DOHH2 (cell line): ENCODE measurements at regions not wholly inside any gene's neighbourhood (a gene's known extent, or its start where the extent isn't known, plus 50 kb on each side); places are given as distances from the start of the nearest gene placed in this dataset.
"Not testable (repeated sequence)": the region's sequence is repeated elsewhere in the genome, so short reads cannot be mapped to it uniquely, and the experiment has no call there.

Experiments
- H3F3A ChIP-seq: fragments of 200-600 bp; sonication (generic), shearing (Covaris generic); 2 replicates; pipeline ENCODE4 v1.6.0; 2016; ENCODE audit warnings: antibody characterized with exemption, mild to moderate bottlenecking; ENCODE audit not compliant: control insufficient read depth, insufficient read depth
- H3K27ac ChIP-seq: fragments of 200-600 bp; sonication (generic); 2 replicates; pipeline ENCODE4 v1.5.1; 2014; ENCODE audit warnings: low read depth, mild to moderate bottlenecking, low read length, moderate library complexity
- H3K27me3 ChIP-seq: fragments of 200-600 bp; sonication (generic); 2 replicates; pipeline ENCODE4 v1.6.1; 2014; ENCODE audit warnings: mild to moderate bottlenecking, low read length, mixed read lengths; ENCODE audit not compliant: control insufficient read depth
- H3K36me3 ChIP-seq: fragments of 200-600 bp; sonication (generic); 2 replicates; pipeline ENCODE4 v1.6.1; 2014; ENCODE audit warnings: mild to moderate bottlenecking, low read length, moderate library complexity, mixed read lengths; ENCODE audit not compliant: control insufficient read depth
- H3K4me1 ChIP-seq: fragments of 200-600 bp; sonication (generic); 2 replicates; pipeline ENCODE4 v1.6.1; 2014; ENCODE audit warnings: mild to moderate bottlenecking, low read length, mixed read lengths; ENCODE audit not compliant: control insufficient read depth
- H3K4me2 ChIP-seq: fragments of 200-600 bp; sonication (generic); 2 replicates; pipeline ENCODE4 v1.6.0; 2014; ENCODE audit warnings: mild to moderate bottlenecking, low read length, moderate library complexity
- H3K4me3 ChIP-seq: fragments of 200-600 bp; sonication (generic); 2 replicates; pipeline ENCODE4 v1.5.1; 2014; ENCODE audit warnings: mild to moderate bottlenecking, low read length, mixed read lengths
- H3K79me2 ChIP-seq: fragments of 200-600 bp; sonication (generic); 2 replicates; pipeline ENCODE4 v1.6.1; 2014; ENCODE audit warnings: mild to moderate bottlenecking, low read length, mixed read lengths; ENCODE audit not compliant: control insufficient read depth
- H3K9me2 ChIP-seq: fragments of 200-600 bp; sonication (generic); replicated peaks from 2 replicates; pipeline ENCODE4 v1.6.1; 2014; ENCODE audit warnings: mild to moderate bottlenecking, low read length, mixed read lengths; ENCODE audit not compliant: control insufficient read depth
- H3K9me3 ChIP-seq: fragments of 200-600 bp; sonication (generic); 2 replicates; pipeline ENCODE4 v1.6.1; 2014; ENCODE audit warnings: antibody characterized with exemption, low read length, mixed read lengths; ENCODE audit not compliant: control insufficient read depth, insufficient read depth
- H4K20me1 ChIP-seq: fragments of 200-600 bp; sonication (generic); 2 replicates; pipeline ENCODE4 v1.6.0; 2014; ENCODE audit warnings: low read depth, mild to moderate bottlenecking, antibody characterized with exemption, low read length, moderate library complexity; ENCODE audit not compliant: control insufficient read depth, insufficient read depth
- EZH2phosphoT487 ChIP-seq: fragments of 200-600 bp; sonication (generic); IDR thresholded peaks from 2 replicates; pipeline ENCODE4 v1.6.1; 2017; ENCODE audit warnings: borderline replicate concordance, mild to moderate bottlenecking, antibody characterized with exemption, low read length, moderate library complexity, mixed read lengths
- TF ChIP-seq, protein P1 (sequence below): fragments of 200-600 bp; sonication (generic); IDR thresholded peaks from one replicate; pipeline ENCODE4 v1.5.1; 2014; ENCODE audit warnings: antibody characterized with exemption, mild to moderate bottlenecking, low read depth, low read length; ENCODE audit not compliant: poor library complexity, severe bottlenecking

DNA sequence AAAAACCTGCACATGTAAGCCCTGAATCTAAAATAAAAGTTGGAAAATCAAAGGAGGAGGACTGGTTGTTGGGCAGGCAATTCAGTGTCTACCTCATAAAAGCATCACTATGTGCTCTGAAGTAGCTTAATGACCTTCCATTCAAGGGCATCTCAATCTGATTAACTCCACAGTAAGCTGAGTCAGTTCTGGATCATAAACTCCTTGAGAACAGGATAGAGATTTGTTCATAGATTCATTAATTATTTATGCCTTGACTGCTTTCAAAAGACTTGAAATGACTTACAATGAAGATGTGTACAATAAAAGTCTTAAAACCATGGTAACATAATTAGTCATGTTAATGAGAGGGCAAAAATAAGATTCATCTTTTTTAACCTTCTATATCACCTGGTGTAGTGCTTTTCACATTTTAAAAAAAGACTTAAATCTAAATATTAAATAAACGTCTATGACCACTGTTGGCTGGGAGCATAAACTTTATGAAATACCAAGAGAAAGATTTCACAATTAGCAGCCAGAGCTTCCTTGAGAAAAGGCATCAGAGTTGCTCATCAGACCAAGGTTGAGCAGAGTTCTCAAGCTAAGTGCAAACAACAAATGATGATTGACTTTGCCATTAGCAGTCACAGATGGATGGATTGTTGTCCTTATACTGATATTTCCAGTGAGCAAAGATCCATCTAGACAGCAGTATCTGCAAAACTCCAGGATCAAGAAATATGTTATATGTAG, 237.3 kb upstream of the THUMPD2 start:
- Histone ChIP-seq H3K79me2 (no peaks in the 10 kb centered on the region), H3K27ac (no peak overlapping the region), H3K9me2 (no peaks in the 10 kb centered on the region), H3K4me3 (no peak overlapping the region), H3K4me2 (no peak overlapping the region), H4K20me1 (no peaks in the 10 kb centered on the region), H3K27me3 (no peaks in the 10 kb centered on the region), H3K36me3 (no peaks in the 10 kb centered on the region), H3F3A (no peaks in the 10 kb centered on the region), H3K9me3 (peaks cover 10% of the 10 kb centered on the region; the same call in 1 of the 2 replicates), H3K4me1 (no peaks in the 10 kb centered on the region)
- no peak for TF ChIP-seq EZH2phosphoT487
- TF ChIP-seq, protein P1, sequence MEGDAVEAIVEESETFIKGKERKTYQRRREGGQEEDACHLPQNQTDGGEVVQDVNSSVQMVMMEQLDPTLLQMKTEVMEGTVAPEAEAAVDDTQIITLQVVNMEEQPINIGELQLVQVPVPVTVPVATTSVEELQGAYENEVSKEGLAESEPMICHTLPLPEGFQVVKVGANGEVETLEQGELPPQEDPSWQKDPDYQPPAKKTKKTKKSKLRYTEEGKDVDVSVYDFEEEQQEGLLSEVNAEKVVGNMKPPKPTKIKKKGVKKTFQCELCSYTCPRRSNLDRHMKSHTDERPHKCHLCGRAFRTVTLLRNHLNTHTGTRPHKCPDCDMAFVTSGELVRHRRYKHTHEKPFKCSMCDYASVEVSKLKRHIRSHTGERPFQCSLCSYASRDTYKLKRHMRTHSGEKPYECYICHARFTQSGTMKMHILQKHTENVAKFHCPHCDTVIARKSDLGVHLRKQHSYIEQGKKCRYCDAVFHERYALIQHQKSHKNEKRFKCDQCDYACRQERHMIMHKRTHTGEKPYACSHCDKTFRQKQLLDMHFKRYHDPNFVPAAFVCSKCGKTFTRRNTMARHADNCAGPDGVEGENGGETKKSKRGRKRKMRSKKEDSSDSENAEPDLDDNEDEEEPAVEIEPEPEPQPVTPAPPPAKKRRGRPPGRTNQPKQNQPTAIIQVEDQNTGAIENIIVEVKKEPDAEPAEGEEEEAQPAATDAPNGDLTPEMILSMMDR = no peak

DNA sequence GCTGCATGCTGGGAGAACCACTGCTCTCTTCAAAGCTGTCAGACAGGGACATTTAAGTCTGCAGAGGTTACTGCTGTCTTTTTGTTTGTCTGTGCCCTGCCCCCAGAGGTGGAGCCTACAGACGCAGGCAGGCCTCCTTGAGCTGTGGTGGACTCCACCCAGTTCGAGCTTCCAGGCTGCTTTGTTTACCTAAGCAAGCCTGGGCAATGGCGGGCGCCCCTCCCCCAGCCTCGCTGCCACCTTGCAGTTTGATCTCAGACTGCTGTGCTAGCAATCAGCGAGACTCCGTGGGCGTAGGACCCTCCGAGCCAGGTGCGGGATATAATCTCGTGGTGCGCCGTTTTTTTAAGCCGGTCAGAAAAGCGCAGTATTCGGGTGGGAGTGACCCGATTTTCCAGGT, 234.9 kb upstream of the THUMPD2 start:
- H3K36me3 ChIP-seq, H3K9me3 ChIP-seq, H3K4me2 ChIP-seq, H3F3A ChIP-seq, H3K4me1 ChIP-seq, H3K4me3 ChIP-seq, H4K20me1 ChIP-seq, H3K27ac ChIP-seq, H3K79me2 ChIP-seq, H3K9me2 ChIP-seq, H3K27me3 ChIP-seq: not testable (repeated sequence)

DNA sequence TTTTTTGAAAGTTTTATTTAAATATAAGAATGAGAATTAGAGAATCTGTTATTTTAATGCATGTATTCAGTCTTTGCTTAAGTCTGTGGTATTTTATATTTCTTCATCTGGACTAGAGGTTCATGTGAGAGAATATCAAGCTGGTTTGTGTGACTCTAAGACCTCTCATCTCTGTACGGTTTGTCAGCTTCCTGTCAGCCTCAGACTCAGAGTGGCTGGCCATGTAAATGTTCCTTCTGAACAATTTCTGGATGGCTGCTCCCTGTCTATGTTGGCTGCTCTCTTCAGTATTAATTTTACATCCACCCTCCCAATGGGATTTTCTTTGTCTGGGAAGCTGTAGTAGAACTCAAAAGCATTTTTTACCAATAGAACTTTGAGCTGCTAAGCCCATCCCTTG, 225.3 kb upstream of the THUMPD2 start:
- Histone ChIP-seq H3K36me3 (no peaks in the 10 kb centered on the region), H3K4me3 (no peak overlapping the region), H4K20me1 (no peaks in the 10 kb centered on the region), H3K4me1 (no peaks in the 10 kb centered on the region), H3K4me2 (no peak overlapping the region), H3K9me2 (no peaks in the 10 kb centered on the region), H3K79me2 (no peaks in the 10 kb centered on the region), H3K27me3 (no peaks in the 10 kb centered on the region), H3K9me3 (no peaks in the 10 kb centered on the region), H3F3A (no peaks in the 10 kb centered on the region), H3K27ac (no peak overlapping the region)
- TF ChIP-seq, protein P1 = no peak
- no peak for TF ChIP-seq EZH2phosphoT487

DNA sequence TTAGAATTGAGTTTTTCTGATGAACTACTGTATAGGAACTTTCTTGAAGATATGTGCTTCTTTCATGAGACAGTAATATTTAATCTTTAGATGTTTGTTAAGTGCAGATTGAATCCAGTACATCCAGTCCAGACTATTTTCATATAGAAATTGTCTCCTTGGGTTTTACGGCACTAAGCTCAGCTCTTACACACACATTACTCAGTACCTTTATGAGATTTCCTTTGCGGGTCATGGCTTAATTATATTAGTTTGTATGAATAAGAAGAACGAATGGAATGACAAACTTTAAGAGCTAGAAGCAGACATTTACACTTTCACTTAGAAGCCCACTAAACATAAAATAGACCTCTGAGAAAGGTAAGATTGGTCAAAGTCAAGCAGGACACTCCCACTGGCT, 223.3 kb upstream of the THUMPD2 start:
- H3K36me3 ChIP-seq = no peaks in the 10 kb centered on the region
- no peaks in the 10 kb centered on the region for H3K9me3 ChIP-seq
- H3K27ac ChIP-seq = no peak overlapping the region
- H3K27me3 ChIP-seq = no peaks in the 10 kb centered on the region
- H3K9me2 ChIP-seq = no peaks in the 10 kb centered on the region
- H3K4me1 ChIP-seq = no peaks in the 10 kb centered on the region
- no peaks in the 10 kb centered on the region for H3K79me2 ChIP-seq
- TF ChIP-seq EZH2phosphoT487 = no peak
- TF ChIP-seq, protein P1 = no peak
- H4K20me1 ChIP-seq = no peaks in the 10 kb centered on the region
- no peak overlapping the region for H3K4me3 ChIP-seq
- no peak overlapping the region for H3K4me2 ChIP-seq
- H3F3A ChIP-seq = no peaks in the 10 kb centered on the region
